GM21367 (cell line): ENCODE measurements at regions not wholly inside any gene's neighbourhood (a gene's known extent, or its start where the extent isn't known, plus 50 kb on each side); places are given as distances from the start of the nearest gene placed in this dataset.

ENCODE experiments used
- ATAC-seq: cut with Tn5 transposase; IDR thresholded peaks from one replicate; pipeline ENCODE4 v1.9.1; 2021; ENCODE audit not compliant: unreplicated experiment

GRCh38 chr22:48694296-48694883 is 1133.3 kb downstream of the BRD1 start:
- no peak for ATAC-seq

- ATAC-seq: no peak
Observed at GRCh38 chr22:48693377-48694135, 1134.1 kb downstream of the BRD1 start.

- ATAC-seq: no peak
Observed at GRCh38 chr22:48692734-48693376, 1134.8 kb downstream of the BRD1 start.

GRCh38 chr22:48691431-48691851 is 1136.2 kb downstream of the BRD1 start:
- no peak for ATAC-seq

- no peak for ATAC-seq
Observed at GRCh38 chr22:48690583-48691317, 1136.9 kb downstream of the BRD1 start.

- no peak for ATAC-seq
Observed at GRCh38 chr22:48689206-48689605, 1138.5 kb downstream of the BRD1 start.

GRCh38 chr22:48688366-48688765 is 1139.3 kb downstream of the BRD1 start:
- no peak for ATAC-seq

GRCh38 chr22:48687606-48688005 is 1140.1 kb downstream of the BRD1 start:
- ATAC-seq: no peak

GRCh38 chr22:48686694-48687302 is 1140.9 kb downstream of the BRD1 start:
- no peak for ATAC-seq

- ATAC-seq: no peak
Observed at GRCh38 chr22:48685767-48686166, 1141.9 kb downstream of the BRD1 start.

- no peak for ATAC-seq
Observed at GRCh38 chr22:48683640-48684039, 1144.0 kb downstream of the BRD1 start.

- no peak for ATAC-seq
Observed at GRCh38 chr22:48682504-48682903, 1145.2 kb downstream of the BRD1 start.

- no peak for ATAC-seq
Observed at GRCh38 chr22:48680601-48681000, 1147.1 kb downstream of the BRD1 start.

- no peak for ATAC-seq
Observed at GRCh38 chr22:48679656-48680555, 1147.8 kb downstream of the BRD1 start.

GRCh38 chr22:48678171-48679135 is 1149.2 kb downstream of the BRD1 start:
- no peak for ATAC-seq

- no peak for ATAC-seq
Observed at GRCh38 chr22:48677621-48678020, 1150.1 kb downstream of the BRD1 start.

GRCh38 chr22:48677168-48677520 is 1150.5 kb downstream of the BRD1 start:
- no peak for ATAC-seq

GRCh38 chr22:48676266-48677167 is 1151.2 kb downstream of the BRD1 start:
- no peak for ATAC-seq
